NB4 (cell line): ENCODE measurements at regions not wholly inside any gene's neighbourhood (a gene's known extent, or its start where the extent isn't known, plus 50 kb on each side); places are given as distances from the start of the nearest gene placed in this dataset.

ENCODE experiments used
- CTCF ChIP-seq: IDR thresholded peaks from one replicate; pipeline ENCODE4 v1.5.1; 2012; ENCODE audit warnings: low read depth, low read length
- MAX ChIP-seq: IDR thresholded peaks from 2 replicates; pipeline ENCODE4 v1.6.1; 2011; ENCODE audit warnings: low read depth, low read length
- POLR2A ChIP-seq: IDR thresholded peaks from 2 replicates; pipeline ENCODE4 v1.6.1; 2011; ENCODE audit warnings: mild to moderate bottlenecking; ENCODE audit not compliant: insufficient read length; ENCODE audit errors: extremely low read depth

DNA sequence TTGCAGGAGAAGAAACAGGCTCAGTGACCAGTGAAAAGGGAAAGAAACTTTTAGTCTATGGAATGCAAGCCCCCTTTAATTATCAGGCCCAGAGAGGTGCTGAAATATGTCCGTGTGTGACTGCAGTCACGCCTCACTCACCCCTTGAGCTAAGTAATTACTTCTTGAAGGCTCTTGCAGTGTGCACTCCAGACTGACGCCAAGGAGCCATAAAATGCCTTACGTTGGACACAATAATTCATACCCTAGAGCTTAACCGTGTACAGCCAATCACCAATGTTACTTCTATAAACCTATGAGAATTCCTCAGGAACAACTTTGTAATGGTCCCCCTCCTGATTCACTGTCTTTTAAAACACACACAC, 242.2 kb downstream of the SYK start:
- no peak for TF ChIP-seq CTCF
- TF ChIP-seq POLR2A: no peak
- TF ChIP-seq MAX: no peak
